HK-2 (cell line): ENCODE measurements at regions not wholly inside any gene's neighbourhood (a gene's known extent, or its start where the extent isn't known, plus 50 kb on each side); places are given as distances from the start of the nearest gene placed in this dataset.
A peak's percentile ranks its signal among the peaks of the same experiment; 100 is the strongest.

Experiments used
- DNase-seq: peaks from one replicate; pipeline ENCODE4 v3.0.0-alpha.2; 2018; ENCODE audit not compliant: unreplicated experiment

- DNase-seq, result no peak
Observed at GRCh38 chr3:28901018-28901417, 379.9 kb upstream of the RBMS3 start.

GRCh38 chr3:28903171-28903601 is 377.7 kb upstream of the RBMS3 start:
- no peak for DNase-seq

- no peak for DNase-seq
Observed at GRCh38 chr3:28905798-28906197, 375.1 kb upstream of the RBMS3 start.

- peak; percentile 13 for DNase-seq
Observed at GRCh38 chr3:28906561-28907310, 374.1 kb upstream of the RBMS3 start.

GRCh38 chr3:28907616-28908015 is 373.3 kb upstream of the RBMS3 start:
- peak; percentile 9 for DNase-seq

GRCh38 chr3:28912120-28912885 is 368.6 kb upstream of the RBMS3 start:
- no peak for DNase-seq

GRCh38 chr3:28915741-28916500 is 364.9 kb upstream of the RBMS3 start:
- DNase-seq, result peak; percentile 42

GRCh38 chr3:28916713-28917499 is 364.0 kb upstream of the RBMS3 start:
- no peak for DNase-seq

GRCh38 chr3:28917895-28918475 is 362.9 kb upstream of the RBMS3 start:
- DNase-seq, result no peak

GRCh38 chr3:28922376-28922775 is 358.5 kb upstream of the RBMS3 start:
- DNase-seq, result no peak

- no peak for DNase-seq
Observed at GRCh38 chr3:28923994-28924393, 356.9 kb upstream of the RBMS3 start.

GRCh38 chr3:28924744-28925360 is 356.0 kb upstream of the RBMS3 start:
- no peak for DNase-seq

GRCh38 chr3:28933337-28933736 is 347.5 kb upstream of the RBMS3 start:
- DNase-seq, result no peak

- no peak for DNase-seq
Observed at GRCh38 chr3:28934126-28934813, 346.6 kb upstream of the RBMS3 start.

GRCh38 chr3:28935146-28935545 is 345.7 kb upstream of the RBMS3 start:
- DNase-seq, result no peak

- DNase-seq, result no peak
Observed at GRCh38 chr3:28936154-28936553, 344.7 kb upstream of the RBMS3 start.

GRCh38 chr3:28940530-28940929 is 340.3 kb upstream of the RBMS3 start:
- no peak for DNase-seq

GRCh38 chr3:28940994-28941393 is 339.9 kb upstream of the RBMS3 start:
- no peak for DNase-seq

- DNase-seq, result no peak
Observed at GRCh38 chr3:28947061-28947460, 333.8 kb upstream of the RBMS3 start.

GRCh38 chr3:28947751-28948150 is 333.1 kb upstream of the RBMS3 start:
- no peak for DNase-seq
